HepG2 (cell line): ENCODE measurements at regions not wholly inside any gene's neighbourhood (a gene's known extent, or its start where the extent isn't known, plus 50 kb on each side); places are given as distances from the start of the nearest gene placed in this dataset.
"Not testable (repeated sequence)": the region's sequence is repeated elsewhere in the genome, so short reads cannot be mapped to it uniquely, and the experiment has no call there.

Experiments
- ATAC-seq: fragments of 200-7000 bp; cut with Tn5 transposase; 3 replicates; pipeline ENCODE4 v1.9.1; 2020; ENCODE audit warnings: mild to moderate bottlenecking, moderate library complexity
- BruUV-seq: library from RNA; stranded (reverse); fragments of 400-500 nt; replicated peaks from 2 replicates; lab custom pipeline; 2021; lab: Mats Ljungman, UMichigan
- CTCF ChIA-PET: fragments of 300-600 bp; formaldehyde crosslinking; extraction: SDS; loops from one replicate; lab custom pipeline; 2021; ENCODE audit warnings: low total read pairs, inconsistent platforms, low intra/inter-chr PET ratio; lab: Yijun Ruan, JAX
- POLR2A ChIA-PET: fragments of 350-600 bp; sonication (Branson Sonifier 250); formaldehyde crosslinking; loops from one replicate; lab custom pipeline; 2020; ENCODE audit warnings: antibody characterized with exemption, inconsistent platforms; lab: Yijun Ruan, JAX
- DNase-seq: peaks from one replicate; pipeline ENCODE4 v3.0.0-alpha.2; 2015; ENCODE audit warnings: low spot score
- FAIRE-seq: peaks from 3 replicates; lab custom pipeline; 2011; peaks lifted over from hg19 to GRCh38; lab: Jason Lieb, UNC
- H2AFZ ChIP-seq: one replicate; pipeline ENCODE4 v1.6.1; 2011; ENCODE audit warnings: low read length, inconsistent platforms
- H3K27ac ChIP-seq: fragments of 300-600 bp; 3 replicates; pipeline ENCODE4 v1.8.0; 2011; ENCODE audit warnings: mixed run types, mild to moderate bottlenecking, mixed read lengths, low read length, inconsistent platforms; ENCODE audit not compliant: insufficient read depth; ENCODE audit errors: extremely low read length
- H3K27me3 ChIP-seq, 2 experiments: fragments of 200-600 bp in 1 of 2; 2 replicates in 1 of 2; 3 replicates in 1 of 2; pipeline versions ENCODE4 v1.6.0 to v1.8.0; 2011; ENCODE audit warnings: low read length in 2 of 2, mild to moderate bottlenecking in 2 of 2, moderate library complexity in 2 of 2, inconsistent platforms in 1 of 2; ENCODE audit not compliant: insufficient read depth in 2 of 2, control insufficient read depth in 1 of 2
- H3K36me3 ChIP-seq, 2 experiments: fragments of 200-600 bp in 1 of 2; replicated peaks in 1 of 2; 2 replicates in 1 of 2; 3 replicates in 1 of 2; pipeline versions ENCODE4 v1.5.1 to v1.8.0; 2011; ENCODE audit warnings: low read length in 2 of 2, inconsistent platforms in 1 of 2; ENCODE audit not compliant: insufficient read depth in 2 of 2, control insufficient read depth in 1 of 2
- H3K4me1 ChIP-seq: 2 replicates; pipeline ENCODE4 v1.5.1; 2012; ENCODE audit warnings: low read length, inconsistent platforms; ENCODE audit not compliant: insufficient read depth
- H3K4me2 ChIP-seq: 2 replicates; pipeline ENCODE4 v1.6.0; 2011; ENCODE audit warnings: low read depth, low read length, inconsistent platforms
- H3K4me3 ChIP-seq, 3 experiments: fragments of 200-600 bp in 1 of 3; sonication (generic), shearing (Covaris generic) in 1 of 3; replicated peaks in 1 of 3; 2 replicates each; pipeline ENCODE4 v1.5.1; 2011 to 2016; ENCODE audit warnings: low read length in 3 of 3, inconsistent platforms in 2 of 3, low read depth in 2 of 3, mild to moderate bottlenecking in 2 of 3, control low read depth in 1 of 3, mixed read lengths in 1 of 3; ENCODE audit not compliant: insufficient read depth in 1 of 3
- H3K79me2 ChIP-seq: one replicate; pipeline ENCODE4 v1.6.1; 2011; ENCODE audit warnings: low read length, inconsistent platforms; ENCODE audit not compliant: insufficient read depth
- H3K9ac ChIP-seq: 2 replicates; pipeline ENCODE4 v1.6.0; 2011; ENCODE audit warnings: mild to moderate bottlenecking, low read depth, low read length, inconsistent platforms; ENCODE audit not compliant: insufficient read depth
- H3K9me3 ChIP-seq: 2 replicates; pipeline ENCODE4 v1.5.1; 2012; ENCODE audit warnings: mild to moderate bottlenecking, low read length
- H4K20me1 ChIP-seq: 2 replicates; pipeline ENCODE4 v1.6.0; 2011; ENCODE audit warnings: inconsistent platforms, mild to moderate bottlenecking, low read length, moderate library complexity; ENCODE audit not compliant: insufficient read depth
- MATR3 ChIP-seq: sonication (generic); formaldehyde crosslinking; IDR thresholded peaks from 2 replicates; pipeline ENCODE4 v1.4.0; 2020; ENCODE audit warnings: missing genetic modification reagents
- NCOA1 ChIP-seq: sonication (generic); formaldehyde crosslinking; IDR thresholded peaks from 2 replicates; pipeline ENCODE4 v1.9.0; 2021; ENCODE audit warnings: missing genetic modification reagents
- WGBS: methylation state at CpG from one replicate; pipeline ENCODE4 v1.1.6; 2017; ENCODE audit warnings: low lambda C conversion rate; 5-methylcytosine and 5-hydroxymethylcytosine counted together
- in situ Hi-C: cut with HindIII; loops from 2 replicates; pipeline ENCODE4 v1.10.0; 2017; ENCODE audit warnings: low pct_unique_long_range_greater_than_20kb; ENCODE audit not compliant: extremely low pct_ligation_motif_present
- intact Hi-C: fragments of 100-400 bp; cut with micrococcal nuclease; formaldehyde crosslinking; loops from one replicate; pipeline ENCODE4 v1.10.0; 2022; ENCODE audit not compliant: unreplicated experiment
- TF ChIP-seq, protein P1 (sequence below): sonication (generic); formaldehyde crosslinking; IDR thresholded peaks from 2 replicates; pipeline ENCODE4 v1.4.0; 2020; ENCODE audit warnings: missing genetic modification reagents, borderline replicate concordance

- TF ChIP-seq NCOA1 (no peak), MATR3 (no peak)
Measured at GRCh38 chrX:130566028-130566683, 164.4 kb downstream of the RBMX2 start (continued).

DNA sequence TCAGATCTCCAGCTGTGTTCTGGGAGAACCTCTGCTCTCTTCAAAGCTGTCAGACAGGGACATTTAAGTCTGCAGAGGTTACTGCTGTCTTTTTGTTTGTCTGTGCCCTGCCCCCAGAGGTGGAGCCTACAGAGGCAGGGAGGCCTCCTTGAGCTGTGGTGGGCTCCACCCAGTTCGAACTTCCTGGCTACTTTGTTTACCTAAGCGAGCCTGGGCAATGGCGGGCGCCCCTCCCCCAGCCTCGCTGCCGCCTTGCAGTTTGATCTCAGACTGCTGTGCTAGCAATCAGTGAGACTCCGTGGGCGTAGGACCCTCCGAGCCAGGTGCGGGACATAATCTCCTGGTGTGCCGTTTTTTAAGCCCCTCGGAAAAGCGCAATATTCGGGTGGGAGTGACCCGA lies 171.2 kb downstream of the RBMX2 start:
- in situ Hi-C loops, result not testable (repeated sequence)
- no CpG with 5 or more reads among the region's 15 CpGs for WGBS

More for the DNA sequence above, 171.2 kb downstream of the RBMX2 start:
- H3K79me2 ChIP-seq, BruUV-seq, CTCF ChIA-PET, H3K9ac ChIP-seq, H3K27ac ChIP-seq, H3K4me3 ChIP-seq, ATAC-seq, H4K20me1 ChIP-seq, DNase-seq, H3K36me3 ChIP-seq, H3K9me3 ChIP-seq, H3K4me2 ChIP-seq, H3K4me1 ChIP-seq, H2AFZ ChIP-seq, FAIRE-seq, POLR2A ChIA-PET, H3K27me3 ChIP-seq: not testable (repeated sequence)
- intact Hi-C loops, result loop anchor here (10.0 kb wide), 1 partner anchor 342 kb away; no protein-coding TSS in a partner anchor
- TF ChIP-seq, protein P1, sequence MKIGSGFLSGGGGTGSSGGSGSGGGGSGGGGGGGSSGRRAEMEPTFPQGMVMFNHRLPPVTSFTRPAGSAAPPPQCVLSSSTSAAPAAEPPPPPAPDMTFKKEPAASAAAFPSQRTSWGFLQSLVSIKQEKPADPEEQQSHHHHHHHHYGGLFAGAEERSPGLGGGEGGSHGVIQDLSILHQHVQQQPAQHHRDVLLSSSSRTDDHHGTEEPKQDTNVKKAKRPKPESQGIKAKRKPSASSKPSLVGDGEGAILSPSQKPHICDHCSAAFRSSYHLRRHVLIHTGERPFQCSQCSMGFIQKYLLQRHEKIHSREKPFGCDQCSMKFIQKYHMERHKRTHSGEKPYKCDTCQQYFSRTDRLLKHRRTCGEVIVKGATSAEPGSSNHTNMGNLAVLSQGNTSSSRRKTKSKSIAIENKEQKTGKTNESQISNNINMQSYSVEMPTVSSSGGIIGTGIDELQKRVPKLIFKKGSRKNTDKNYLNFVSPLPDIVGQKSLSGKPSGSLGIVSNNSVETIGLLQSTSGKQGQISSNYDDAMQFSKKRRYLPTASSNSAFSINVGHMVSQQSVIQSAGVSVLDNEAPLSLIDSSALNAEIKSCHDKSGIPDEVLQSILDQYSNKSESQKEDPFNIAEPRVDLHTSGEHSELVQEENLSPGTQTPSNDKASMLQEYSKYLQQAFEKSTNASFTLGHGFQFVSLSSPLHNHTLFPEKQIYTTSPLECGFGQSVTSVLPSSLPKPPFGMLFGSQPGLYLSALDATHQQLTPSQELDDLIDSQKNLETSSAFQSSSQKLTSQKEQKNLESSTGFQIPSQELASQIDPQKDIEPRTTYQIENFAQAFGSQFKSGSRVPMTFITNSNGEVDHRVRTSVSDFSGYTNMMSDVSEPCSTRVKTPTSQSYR (CRISPR knock-in tag), result peak; percentile 56; the same call in 1 of the 2 replicates
